HG02798 (cell line): ENCODE measurements at regions not wholly inside any gene's neighbourhood (a gene's known extent, or its start where the extent isn't known, plus 50 kb on each side); places are given as distances from the start of the nearest gene placed in this dataset.
"Not testable (repeated sequence)": the region's sequence is repeated elsewhere in the genome, so short reads cannot be mapped to it uniquely, and the experiment has no call there.

Source experiments
- ATAC-seq: cut with Tn5 transposase; IDR thresholded peaks from one replicate; pipeline ENCODE4 v1.9.1; 2021; ENCODE audit warnings: mild to moderate bottlenecking; ENCODE audit not compliant: unreplicated experiment, poor library complexity

DNA sequence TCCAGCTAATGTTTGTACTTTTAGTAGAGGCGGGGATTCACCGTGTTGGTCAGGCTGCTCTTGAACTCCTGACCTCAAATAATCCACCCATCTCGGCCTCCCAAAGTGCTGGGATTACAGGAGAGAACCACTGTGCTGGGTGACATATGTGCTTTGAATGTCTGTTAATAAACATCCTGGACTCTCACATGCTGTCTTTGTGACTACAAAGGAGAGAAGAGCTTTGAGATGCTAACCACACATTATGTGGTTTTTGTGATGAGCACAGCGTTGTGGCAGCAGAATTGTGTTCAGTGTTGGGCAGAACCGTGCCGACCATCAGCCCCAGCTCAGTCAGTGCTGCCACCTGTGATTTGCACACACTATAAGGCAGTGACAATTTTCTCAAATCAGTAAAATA, 500.1 kb upstream of the KLF6 start:
- ATAC-seq = no peak

DNA sequence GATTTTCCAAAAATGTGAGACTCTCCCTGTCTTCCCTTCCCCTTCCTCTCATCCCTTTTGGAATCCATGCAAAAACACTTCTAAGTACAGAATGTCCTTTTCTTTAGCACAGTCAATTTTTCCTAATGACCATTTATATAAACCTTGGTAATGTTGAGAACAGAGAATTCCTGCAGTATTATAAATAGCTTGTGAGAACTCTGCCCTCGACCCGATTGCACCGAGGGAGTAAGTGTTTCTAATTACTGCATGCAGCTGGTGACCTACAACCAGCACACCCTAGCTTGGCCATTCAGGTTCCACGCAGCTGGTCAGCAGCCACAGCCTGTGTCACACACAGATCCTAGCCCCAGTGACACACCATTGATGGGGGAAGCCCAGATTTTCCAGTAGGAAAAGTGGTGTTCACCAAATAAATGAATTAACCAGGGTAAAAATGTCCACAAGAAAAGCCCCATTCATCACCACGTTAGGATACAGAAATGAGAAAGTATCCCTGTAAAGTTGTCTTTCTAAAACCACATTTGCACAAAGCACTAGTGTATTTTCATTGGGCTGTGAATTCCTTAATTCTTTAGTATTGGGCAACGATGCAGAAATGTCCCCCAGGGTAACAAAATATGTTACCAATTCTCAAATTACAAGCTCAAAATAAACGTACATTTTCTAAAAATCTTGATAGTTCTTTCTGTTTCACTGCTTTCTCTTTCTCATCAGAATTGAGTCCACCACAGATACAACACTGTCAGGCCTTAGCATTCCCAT, 499.0 kb upstream of the KLF6 start:
- ATAC-seq = no peak

DNA sequence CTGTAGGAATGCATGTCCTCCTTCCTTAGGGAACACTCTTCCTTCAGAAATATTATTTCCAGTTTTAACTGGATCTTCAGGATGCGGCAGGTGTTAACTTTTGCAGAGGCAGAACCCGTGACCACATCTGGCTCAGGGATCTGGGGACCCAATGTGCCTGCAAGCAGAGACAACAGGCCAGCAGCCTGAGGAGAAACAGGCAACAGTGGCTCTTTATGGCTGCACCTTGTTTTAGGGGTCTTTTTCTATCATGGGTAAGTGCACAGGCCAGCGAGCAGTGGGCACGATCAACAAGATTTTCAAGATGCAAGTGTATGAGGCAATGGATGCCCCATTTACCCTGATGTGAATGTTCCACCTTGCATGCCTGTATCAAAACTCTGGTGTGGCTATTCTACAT, 497.5 kb upstream of the KLF6 start:
- ATAC-seq = no peak

DNA sequence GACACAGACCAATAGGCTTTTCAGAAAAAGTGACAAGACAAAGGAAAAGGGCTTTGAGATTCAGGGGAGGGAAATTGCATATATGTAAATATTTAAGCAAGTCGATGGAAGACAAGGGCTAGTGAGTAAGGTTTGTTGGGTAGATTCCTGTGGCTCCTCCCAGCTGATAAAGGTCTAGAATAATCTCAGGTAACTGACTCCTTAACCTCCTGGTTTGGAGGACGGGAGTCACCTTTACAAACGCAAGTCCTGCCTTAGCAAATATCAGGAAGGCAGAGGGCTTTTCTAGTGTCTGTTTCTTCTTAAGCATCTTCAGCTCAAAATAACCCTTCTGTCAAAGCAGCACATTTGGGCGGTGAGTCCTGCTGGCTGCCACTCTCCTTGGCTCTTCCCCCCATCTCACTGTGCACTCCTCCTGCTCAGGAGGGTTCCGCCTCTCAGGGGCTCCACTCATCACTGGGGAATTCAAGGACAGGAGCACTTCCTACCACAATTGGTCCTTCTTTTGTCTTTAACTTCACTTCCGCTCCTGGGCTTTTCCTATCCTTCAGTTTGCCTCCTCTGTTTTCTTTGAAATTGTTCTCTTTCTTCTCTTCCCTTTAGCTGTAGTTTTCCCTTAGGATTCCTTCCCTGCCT, 496.3 kb upstream of the KLF6 start:
- ATAC-seq = no peak

DNA sequence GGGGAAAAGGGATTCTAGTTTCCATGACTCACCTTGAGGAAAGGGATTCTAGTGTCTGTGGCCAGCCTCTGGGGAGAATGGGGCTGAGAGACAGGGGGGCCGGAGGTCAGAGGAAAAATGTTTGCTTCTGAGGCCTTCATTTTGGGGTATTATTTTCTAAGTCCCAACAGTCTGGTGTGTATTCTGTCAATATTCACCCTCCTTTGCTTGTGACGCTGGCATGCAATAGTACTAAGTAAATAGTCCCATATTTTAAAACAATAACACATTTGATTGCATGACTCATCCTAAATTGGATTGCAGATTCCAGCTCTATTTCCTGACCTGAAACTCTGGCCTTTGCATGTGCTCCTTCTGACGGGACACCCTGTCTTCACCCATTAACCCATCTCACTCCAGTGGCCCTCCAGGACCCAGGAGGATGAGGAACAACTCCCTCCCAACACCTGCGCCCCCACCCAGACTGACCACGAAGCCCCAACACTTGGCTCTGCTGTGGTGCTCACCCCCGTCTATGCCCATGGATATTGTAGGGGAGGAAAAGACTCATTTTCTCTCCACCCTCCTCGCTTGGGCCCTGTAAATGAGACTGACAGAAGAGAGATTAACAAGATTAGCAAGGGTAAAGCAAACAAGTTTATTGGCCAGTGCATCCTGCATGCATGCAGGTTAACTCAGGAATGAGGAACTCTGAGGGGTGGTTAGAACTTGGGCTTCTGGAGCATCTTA, 495.6 kb upstream of the KLF6 start:
- no peak for ATAC-seq

DNA sequence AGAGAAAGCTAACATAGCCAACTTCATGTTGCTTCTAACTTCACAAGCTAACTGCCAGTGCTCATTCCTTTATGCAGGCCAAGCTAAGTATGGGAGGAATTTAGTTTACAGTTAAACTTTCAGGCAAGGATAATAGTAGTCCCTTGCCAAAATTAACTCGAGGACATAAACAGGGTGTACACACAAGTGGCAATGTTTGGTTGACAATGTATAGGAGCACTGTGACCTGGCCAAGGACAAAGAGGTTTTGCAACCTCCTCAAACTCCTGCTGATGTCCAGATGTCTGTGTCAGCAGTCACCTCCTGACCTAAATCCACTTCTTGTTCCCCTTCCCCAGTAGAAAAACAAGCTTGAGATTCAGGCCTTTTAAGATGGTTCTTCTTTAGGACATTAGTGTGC, 494.6 kb upstream of the KLF6 start:
- no peak for ATAC-seq

DNA sequence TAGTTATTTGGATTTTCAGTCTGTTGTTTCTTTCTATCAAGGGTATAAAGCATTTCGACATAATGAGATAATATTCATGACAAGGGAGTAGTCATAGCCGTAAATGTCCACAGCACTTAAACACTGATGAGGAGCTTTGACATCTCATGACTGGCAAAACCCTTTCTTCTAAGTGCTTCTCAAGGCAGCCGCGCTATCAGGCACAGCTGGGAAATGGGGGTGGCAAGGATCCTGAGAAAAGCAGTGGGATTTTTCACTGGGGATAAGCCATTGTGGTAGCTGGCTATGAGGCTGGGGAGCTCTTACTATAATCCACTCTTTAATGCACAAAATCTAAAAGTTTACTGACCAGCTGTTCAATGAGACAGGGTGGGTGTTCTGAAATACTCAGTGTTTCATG, 493.2 kb upstream of the KLF6 start:
- no peak for ATAC-seq

DNA sequence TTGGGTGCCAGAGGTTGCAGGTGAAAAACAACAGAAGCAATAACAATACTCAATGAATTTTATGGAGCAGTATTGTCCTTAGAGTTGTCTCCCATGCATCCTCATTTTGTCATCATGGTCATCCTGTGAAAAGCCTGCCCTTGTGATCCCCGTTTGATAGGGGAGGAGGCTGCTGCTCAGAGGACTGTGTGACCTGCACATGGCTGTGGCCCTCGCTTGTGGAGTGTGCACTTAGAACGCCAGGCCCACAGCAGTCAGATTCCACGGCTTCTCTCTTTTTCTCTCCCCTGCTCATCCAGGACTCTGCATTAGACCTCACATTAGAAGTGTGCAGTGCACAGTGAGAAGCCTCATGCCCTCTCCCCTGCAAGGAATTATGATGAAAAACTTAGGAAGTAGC, 491.1 kb upstream of the KLF6 start:
- no peak for ATAC-seq

DNA sequence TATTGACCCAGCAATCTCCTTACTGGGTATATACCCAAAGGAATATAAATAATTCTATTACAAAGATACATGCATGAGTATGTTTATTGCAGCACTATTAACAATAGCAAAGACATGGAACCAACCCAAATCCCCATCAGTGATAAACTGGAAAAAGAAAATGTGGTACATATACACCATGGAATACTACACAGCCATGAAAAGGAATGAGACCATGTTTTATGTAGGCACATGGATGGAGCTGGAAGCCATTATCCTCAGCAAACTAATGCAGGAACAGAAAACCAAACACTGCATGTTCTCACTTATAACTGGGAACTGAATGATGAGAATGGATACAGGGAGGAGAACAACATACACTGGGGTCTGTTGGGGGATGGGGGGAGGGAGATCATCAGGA, 489.7 kb upstream of the KLF6 start:
- not testable (repeated sequence) for ATAC-seq

DNA sequence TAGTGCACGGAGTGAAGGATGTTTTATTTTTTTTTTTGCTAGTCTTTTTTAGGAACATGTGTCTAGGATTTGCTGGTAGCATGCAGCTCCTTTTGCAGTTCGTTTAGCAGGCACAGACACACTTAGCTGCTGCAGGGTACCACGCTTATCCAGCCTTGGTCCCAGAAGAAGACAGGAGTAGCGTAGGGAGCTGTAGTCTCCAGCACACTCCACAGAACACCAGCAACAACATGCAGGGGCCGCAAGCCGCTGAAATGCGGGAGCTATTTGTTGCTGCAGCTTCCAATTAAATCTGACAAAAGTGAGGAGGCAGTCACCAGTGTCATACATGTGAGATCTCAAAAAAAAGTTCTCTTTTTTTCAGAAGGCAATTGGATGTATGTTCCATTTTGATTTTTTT, 486.2 kb upstream of the KLF6 start:
- ATAC-seq = no peak

DNA sequence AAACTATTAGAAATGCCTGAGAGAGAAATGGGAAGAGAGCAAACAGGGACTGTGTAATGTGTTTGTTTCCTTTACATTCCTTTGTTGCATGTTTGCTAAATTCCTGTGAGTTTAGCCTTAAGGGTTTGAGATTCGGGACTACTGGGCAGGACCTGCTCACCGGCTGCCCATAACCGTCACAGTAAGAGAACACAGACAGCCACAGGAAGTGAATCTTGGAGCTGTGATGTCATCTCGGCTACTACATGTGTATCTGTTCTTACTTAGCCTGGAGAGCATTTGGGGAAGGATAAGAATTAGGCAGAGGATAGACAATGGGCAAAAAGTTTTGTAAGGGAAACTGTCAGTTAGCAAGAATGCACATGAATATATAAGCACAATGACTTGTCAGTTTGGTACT, 485.1 kb upstream of the KLF6 start:
- no peak for ATAC-seq

DNA sequence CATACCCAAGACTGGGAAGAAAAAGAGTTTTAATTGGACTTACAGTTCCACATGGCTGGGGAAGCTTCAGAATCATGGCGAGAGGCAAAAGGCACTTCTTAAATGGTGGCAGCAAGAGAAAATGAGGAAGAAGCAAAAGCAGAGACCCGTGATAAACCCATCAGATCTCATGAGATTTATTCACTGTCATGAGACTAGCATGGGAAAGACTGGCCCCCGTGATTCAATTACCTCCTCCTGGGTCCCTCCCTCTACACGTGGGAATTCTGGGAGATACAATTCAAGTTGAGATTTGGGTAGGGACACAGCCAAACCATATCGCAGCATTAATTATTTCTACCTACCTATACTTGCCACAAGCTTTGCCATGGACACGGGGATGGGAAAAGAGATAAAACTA, 483.5 kb upstream of the KLF6 start:
- ATAC-seq = not testable (repeated sequence)

DNA sequence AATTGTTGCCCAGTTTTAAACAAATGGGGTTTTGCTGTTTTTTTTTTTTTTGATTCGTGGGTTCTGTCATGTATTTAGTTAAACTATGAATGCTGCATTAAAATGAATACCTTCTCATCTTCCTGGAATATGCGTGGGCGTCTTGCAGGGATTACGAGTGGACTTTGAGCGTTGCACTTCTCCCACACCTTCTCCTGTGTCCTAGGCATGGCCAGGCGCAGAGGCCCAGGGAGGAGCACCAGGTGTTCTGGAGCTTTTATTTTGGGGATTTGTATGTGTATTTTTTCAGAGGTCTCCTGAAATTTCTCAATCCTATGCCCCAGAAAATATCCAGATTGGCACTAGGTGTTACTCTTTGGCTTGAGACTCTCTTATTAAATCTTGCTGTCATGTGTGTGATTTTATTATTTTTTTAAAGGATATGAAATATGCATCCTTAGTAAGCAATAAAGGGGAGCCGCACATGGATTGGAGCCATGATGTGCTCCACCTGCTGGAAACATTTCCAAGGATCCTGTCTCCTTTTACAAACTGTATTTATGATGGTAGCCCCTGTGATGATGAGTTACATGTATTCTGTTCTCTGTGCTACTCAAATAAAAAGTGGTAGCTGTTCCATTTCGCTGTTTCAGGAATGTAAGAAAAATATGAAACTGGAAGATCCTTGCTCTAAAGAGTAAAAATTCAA, 482.2 kb upstream of the KLF6 start:
- ATAC-seq = no peak

DNA sequence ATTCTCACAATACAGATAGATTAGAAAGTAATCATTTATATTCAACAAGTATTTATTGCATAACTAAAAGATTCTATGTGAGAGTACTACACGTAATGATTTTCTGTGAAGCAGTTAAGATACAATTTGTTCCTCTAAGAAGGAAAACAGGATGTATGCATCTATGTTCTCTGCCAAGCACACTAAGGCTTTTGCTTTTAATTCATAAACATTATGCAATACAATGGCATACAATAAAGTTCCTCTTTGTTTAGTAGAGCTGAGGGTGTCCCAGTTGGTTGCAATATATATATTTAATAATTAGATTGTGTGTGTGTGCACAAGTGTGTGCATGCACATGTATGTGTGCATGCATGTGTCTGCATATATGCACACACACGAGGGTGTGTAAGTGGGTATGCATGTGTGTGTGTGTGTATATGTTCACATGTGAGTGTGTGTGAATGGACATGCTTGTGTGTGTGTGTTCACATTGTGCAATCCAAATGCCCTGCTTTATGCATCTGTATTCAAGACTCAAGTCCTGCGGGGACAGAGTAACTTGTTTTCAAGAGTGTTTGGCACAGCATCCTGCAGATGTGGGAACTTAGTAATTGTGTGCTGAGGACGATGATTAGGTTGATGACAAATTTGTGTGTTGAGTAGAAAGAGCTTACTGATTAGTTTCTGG, 481.5 kb upstream of the KLF6 start:
- no peak for ATAC-seq

DNA sequence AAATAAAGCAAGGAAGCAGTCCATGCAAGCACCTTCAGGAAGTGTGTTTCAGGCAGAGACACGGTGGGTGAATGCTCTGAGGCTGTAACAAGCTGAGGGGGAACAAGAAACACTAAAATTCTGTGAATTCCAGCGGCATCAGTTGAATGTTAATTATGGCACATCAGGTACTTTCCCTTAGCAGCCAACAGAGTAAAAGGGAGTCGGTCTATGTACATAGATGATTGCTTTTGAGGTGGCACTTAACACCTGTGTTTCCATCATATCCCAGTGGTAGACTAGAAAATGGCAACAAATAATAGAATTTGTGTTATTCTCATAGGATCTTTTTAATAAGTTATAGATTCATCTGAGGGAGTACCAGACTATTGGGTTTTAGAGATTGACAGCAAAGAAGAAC, 481.0 kb upstream of the KLF6 start:
- no peak for ATAC-seq

DNA sequence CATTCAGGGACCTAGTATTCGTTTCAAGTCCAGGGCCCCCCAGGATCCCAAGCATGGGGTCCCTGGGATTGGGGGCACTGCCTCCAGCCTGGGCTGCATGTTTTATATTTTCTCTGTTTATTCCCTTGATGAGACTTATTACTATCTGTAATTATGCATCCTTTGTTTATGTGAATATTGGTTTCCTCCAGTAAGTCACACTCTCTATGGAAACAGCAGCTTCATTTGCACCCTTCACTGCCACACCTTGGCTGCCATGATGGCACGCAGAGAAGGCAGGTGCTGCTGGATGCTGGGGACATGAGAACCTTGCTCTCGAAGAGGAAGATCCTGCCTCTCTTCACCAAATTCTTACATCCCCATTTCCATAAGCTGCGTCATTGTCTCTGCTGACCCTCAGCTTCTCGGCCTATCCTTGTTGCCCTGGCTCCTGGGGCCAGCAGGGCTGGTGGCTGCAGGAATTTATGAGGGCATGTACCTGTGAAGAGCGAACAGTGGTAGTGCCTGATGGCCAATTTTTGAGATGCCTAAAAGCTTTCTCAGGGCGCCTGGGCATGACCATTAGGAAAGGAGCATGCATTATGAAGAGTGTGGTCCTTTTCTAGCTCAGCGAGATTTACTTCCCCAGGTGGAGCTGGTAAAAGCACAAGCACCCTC, 479.3 kb upstream of the KLF6 start:
- ATAC-seq = no peak

DNA sequence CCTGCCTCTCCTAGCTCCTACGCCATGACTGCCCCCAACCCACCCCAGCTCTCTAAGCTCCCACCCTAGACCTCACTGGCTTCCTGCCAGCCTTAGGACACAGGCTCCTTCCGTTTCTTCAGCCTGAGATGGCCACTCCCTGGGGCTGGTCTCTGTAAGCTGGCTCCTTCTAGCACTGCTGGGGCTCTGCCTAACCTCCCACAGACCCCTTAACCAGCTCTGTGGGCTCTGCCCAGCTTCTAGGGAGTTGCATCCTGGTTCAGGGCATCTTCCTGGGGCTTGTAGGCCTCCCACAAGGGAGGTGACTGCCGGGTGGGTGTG, 478.6 kb upstream of the KLF6 start:
- ATAC-seq = no peak

DNA sequence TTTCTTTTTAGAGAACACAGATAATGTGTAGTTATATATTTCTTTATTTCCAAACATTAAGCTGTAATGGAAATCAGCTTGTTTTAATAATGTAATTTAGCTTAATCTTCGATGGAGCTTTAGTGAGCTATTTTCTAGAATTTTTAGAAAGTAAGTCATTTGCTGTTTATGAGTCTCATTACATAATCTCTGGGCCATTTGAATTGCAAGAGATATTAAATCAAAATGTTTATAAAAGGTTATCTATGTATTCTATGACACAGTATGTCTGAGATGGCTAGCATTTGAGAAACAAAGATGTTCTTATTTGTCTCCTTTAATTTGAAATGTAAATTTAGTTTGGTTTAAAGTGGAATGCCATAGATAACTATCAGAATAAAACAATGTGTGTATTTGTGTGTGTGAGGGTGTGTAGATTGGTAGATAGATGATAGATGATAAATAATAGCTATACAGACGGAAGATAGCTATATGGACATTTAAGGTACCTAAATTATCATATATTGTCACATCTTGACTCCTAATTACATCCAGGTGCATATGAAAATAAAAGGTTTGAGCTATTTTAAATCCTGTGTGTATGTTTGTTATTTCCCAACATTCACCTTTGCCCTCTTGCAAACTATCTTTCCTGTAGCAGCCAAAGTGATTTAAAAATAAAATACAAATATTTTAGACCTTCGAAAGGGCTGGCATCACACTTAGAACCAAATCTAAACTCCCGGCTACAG, 478.0 kb upstream of the KLF6 start:
- ATAC-seq = no peak

DNA sequence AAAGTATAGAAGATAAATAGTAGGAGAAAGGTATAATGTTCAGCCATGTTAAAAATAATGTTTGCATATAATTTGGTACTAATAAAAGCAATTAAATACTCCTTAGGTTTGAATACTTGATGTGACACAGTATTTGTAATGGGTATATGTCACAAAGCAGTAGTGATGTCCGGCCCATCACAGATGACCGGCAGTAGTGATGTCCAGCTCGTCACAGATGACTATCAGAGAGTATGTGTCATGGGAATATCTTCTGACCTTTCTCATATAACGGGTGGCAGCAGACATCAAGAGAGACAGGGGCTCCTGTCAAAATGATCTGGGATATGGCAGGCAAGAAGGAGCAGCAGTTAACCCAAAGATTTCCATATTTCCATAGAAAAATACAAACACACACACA, 477.4 kb upstream of the KLF6 start:
- no peak for ATAC-seq
